NCI-H526 (cell line): ENCODE measurements at regions not wholly inside any gene's neighbourhood (a gene's known extent, or its start where the extent isn't known, plus 50 kb on each side); places are given as distances from the start of the nearest gene placed in this dataset.

Experiments used
- DNase-seq, 2 experiments: peaks; one replicate each; lab custom pipeline; 2025; lab: John Stamatoyannopoulos, UW

DNA sequence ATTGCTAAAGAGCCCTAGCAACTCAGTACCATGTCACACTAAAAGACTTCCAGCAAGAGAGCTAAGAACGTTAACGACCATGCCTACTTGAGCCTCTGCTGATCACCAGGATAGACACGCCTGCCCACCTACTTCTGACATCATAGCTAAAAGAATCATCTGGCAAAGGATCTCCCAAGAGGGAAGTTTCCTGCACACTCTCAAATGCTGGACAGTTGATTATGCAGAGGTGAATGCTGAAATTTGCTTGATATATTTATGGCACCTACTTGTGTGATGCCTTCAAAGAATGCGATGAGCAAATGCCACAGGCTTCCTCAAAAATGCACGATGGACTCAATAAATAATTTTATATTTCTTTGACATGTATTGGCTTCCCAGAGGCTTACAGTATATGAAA lies 113.6 kb downstream of the GALC start:
- DNase-seq = no peak

DNA sequence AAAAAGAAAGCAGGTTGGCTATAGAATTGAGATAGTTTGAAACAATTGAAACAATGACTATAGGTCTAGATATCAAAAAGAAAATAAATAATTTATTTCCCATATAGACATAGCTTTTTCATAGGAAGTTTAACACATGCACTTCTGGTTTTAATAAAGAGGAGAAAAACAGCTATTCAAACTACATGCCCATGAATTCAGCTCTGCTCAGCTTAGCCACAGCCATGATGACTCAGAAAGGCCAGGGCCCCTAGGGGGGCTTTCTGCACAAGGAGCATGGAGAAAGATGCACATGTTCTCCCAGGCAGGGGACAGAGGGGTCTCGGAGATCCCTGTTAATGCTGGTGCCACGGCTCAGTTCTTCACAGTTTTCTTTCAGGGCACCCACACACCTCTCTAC lies 114.0 kb downstream of the GALC start:
- DNase-seq = no peak

DNA sequence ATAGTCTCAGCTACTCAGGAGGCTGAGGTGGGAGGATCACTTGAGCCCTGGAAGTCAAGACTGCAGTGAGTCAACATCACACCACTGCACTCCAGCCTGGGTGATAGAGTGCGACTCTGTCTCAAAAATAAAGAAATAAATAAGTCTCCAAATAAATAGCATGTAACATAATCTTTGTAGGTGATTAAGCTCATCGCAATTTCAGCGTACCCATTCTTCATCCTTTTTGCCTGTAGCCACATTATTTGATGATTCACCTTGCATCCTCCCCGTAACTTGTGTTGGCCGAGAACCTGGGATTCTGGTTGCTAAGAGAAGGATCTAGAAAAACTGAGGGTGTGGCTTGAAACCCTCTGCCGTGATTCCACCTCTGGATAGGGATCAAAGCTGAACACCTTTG lies 115.1 kb downstream of the GALC start:
- DNase-seq = no peak

DNA sequence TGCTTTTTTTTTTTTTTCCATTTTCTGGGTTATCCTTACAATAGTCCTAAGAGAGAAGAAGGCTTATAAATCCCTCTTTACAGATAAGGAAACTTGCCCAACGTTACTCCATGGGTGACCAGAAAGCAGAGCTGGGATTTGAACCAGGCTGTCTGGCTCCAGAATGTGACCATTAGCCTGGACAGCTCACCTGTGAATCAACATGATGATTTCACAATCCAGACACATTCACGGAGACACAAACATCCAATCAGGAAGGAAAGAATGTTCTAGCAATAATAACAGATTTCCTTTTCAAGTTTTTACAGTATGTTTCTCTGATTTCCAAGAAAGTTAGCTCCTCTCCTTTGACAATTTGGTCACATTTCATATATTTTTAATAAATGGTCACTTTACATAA lies 118.3 kb downstream of the GALC start:
- no peak for DNase-seq

DNA sequence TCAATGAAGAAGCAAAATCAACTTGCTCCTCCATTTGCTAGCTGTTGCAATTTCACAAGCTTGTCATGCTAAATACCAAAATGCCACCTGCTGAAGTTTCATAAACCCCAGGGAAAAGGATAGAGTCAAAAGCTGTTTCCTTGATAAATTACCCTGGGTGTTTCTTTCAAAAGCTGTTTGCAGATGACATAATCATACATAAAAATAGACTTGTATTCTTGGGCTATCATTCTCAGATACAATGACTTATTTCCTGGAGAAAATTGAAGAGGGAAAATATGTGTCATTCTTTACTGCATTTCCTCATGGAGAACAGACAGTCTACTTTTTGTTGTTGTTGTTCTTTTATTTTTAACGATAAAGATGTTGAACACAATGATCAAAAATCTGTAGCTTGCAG lies 119.2 kb downstream of the GALC start:
- DNase-seq = no peak

DNA sequence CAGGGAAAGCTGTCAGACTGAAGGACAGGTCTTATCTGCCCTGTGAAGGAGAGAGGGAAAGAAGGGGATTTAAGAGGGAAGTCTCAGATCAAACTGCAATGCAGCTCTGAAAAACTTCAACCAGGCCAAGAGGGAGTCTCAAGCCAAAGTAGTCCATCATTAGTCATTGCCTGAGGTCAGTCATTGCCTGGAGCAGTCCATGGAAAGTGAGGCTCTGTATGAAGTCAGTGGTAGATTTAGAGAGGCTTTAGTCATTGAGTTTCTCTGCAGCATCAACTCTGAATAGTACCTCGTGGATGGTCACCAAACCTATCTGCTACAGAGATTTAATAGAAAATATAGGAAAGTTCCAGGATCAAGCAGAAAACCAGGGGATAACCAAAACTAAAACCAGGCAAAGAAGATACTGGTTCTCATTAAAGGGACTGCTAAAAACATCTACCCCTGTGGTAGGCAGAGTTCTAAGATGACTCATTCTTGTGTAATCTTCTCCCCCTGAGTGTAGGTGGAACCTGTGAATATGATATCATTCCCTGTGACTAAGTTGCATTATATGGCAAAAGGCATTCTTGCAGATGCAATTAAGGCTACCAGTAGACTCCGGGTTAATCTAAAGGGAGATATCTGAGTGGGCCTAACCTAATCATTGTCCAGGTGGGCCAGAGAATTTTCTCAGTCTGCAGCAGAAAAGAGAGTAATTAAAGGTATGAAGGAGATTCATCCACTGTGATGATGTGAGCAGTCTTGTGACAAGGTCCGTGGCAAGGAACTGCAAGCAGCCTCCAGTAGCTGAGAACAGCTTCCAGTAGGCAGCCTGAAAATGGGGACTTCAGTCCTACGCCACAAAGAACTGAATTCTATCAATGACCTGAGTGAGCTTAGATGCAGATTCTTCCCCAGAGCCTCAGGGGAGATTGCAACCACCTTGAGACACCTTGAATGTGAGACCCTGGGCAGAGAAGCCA lies 123.1 kb downstream of the GALC start:
- no peak for DNase-seq

DNA sequence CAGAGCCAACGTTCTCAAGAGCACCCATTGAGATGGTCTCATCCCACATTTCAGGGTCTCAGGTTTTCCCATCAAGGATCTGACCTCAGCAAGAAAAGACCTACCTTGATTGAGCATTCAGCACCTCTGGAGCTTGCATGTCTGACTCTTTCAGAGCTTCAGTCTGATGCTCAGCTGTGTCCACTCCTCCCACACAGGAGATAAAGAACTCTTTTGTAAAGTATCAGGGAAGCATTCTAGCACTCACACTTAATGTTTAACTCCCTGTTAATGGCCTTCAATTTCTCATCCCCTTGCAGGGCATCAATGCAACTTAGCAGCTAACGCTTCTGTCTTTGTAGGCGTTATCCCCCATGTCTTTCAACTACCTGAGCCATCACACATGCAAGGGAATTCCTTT lies 124.1 kb downstream of the GALC start:
- no peak for DNase-seq

- no peak for DNase-seq
Observed at GRCh38 chr14:87866116-87866515, 126.9 kb downstream of the GALC start.

DNA sequence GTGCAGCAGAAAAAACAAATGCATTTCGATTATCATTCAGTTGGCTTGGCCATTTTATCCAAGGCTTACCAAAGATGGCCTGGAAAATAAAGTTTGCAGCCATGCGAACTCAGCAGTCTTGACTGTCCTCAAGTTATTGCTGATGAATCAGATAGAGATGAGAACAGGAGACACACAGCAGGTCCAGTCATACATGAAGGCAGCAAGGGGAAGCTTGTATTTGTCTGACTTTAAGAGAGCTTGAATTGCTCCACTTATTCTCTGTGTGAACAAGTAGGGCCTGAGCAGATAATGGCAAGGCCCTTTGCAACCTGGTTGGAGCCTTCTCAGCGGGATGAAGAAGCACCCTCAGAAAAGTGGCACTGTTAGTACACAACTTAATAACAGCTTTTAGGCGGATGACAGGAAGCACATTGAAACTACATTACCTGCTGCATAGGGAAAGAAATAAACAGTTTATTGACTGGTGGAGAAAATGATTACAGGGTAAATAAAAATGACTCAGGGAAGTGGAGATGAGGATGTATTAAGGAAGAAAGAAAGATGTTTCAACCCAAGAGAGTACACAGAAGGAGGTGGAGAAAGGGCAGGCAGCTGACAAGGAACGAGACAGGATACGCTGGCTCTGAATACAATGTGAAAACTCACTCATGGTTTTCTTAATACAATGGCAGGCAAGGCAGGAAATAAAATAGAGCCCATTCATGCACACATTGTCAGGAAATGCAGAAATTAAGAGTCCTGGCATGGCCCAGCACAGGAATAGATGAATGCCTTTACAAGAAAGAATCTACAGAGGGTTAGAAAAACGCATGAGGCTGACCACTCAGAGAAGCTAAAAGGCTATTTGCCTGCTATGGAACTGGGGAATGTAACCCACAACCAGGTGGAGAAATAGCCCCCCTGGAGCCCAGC lies 128.4 kb downstream of the GALC start:
- DNase-seq = no peak

DNA sequence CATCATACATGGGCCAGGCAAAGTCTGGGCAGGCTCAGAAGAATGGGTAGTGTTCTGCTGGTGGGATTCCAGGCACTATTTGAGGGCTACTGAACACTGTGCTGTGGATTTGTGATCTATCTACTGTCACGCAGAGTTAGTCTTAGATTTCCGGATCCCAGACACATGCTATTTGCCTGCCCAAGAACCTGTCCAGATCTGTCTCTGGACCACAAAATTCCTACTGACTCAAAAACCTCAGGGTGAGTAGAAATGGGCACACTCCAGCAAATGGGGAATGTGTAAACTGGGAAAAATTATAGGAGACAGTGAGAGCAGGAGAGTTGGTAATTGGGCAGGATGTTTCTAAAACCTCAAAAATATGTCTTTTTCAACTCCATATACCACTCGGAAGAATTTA lies 129.9 kb downstream of the GALC start:
- DNase-seq = no peak

DNA sequence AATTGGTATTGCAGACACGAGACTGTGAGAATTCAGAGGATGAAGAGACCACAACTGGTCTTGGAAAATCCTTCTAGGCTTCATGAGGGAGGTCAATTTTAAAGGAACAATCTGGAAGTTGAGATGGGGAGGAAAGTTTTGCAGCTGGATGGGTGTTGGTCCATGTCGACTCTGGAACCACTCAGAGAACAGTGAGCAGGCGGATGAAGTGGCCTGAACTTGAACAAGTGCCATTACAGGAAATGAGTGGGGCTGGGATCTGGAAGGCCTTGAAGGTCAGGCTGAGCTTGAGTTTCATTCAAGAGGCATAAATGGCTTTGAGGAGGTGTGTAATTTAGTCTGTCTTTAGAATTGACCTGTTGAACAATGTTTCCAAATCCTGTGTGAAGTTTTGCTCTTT lies 140.9 kb downstream of the GALC start:
- no peak for DNase-seq

GRCh38 chr14:87851190-87851589 lies 141.8 kb downstream of the GALC start:
- DNase-seq = no peak

- no peak for DNase-seq
Observed at GRCh38 chr14:87847216-87847755, 145.7 kb downstream of the GALC start.

DNA sequence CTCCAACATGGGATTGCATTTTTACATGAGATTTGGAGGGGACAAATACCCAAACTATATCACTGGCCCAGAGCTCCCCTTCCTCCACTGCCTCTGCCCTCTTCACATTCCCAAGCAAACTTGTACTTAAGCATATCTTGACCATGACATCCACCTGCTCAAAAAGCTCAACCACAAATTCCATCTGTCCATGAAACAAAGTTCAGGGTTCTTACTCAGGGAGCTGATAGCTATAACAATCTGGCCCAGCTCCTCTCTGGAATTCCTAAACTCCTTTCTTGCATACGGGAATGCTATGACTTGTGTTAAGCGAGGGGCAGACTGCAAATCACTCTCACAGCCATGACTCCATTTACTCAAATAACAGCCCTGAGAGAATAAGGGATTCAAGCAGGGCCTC lies 152.1 kb downstream of the GALC start:
- no peak for DNase-seq

DNA sequence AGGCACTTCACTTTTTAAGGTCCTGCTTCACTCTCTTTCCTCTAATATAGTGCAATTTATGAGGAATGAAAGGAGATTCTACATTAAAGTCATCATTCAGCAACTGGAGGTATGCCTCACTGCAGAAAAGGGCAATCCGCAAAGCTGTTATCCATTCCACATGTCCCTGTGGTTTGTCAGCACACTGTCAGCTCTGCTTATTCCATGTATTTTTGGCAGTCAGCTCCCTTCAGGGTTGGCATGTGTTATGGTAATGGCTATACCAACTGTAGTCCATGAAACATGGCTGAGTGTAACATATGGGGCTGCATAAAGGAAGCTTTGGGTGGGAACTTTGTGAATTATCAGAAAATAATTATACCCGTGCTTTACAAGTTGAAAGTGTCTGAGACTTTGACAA lies 154.1 kb downstream of the GALC start:
- no peak for DNase-seq

GRCh38 chr14:87837296-87837695 lies 155.7 kb downstream of the GALC start:
- no peak for DNase-seq

GRCh38 chr14:87834594-87834993 lies 158.4 kb downstream of the GALC start:
- DNase-seq = no peak

- DNase-seq = no peak
Observed at GRCh38 chr14:87833026-87833425, 160.0 kb downstream of the GALC start.

GRCh38 chr14:87830443-87831096 lies 162.4 kb downstream of the GALC start:
- DNase-seq = no peak

GRCh38 chr14:87829543-87829942 lies 163.4 kb downstream of the GALC start:
- no peak for DNase-seq

DNA sequence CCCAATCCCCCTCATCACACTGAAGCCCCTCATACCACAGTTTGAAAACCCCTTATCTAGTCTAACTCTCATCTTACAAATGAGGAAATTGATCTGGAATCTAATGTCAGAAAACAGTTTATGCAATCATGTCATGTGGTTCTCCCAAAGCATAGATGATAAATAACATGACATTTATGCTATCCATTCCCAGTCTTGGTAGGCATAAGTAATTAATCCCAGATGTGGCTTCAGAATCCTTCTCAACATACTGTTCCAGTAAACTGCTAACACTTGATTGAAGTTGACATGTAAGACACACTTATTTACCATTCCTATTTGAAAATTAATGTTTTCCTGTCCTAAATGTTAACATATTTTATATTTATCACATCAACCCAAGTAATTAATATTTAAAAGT lies 168.7 kb downstream of the GALC start:
- DNase-seq = no peak

- no peak for DNase-seq
Observed at GRCh38 chr14:87816416-87816815, 176.6 kb downstream of the GALC start.
